ENCODE measurements at regions not wholly inside any gene's neighbourhood (a gene's known extent, or its start where the extent isn't known, plus 50 kb on each side); places are given as distances from the start of the nearest gene placed in this dataset.

GRCh38 chr21:39107739-39108138 lies 75.5 kb downstream of the PSMG1 start:
- no peak for TF ChIP-seq EZH2phosphoT487 (IDR thresholded peaks at IDR 0.05; ENCODE audit: borderline replicate concordance, low read length)
- no peak for TF ChIP-seq CTCF (IDR thresholded peaks at IDR 0.05; ENCODE audit: low read depth, low read length, poor library complexity, severe bottlenecking)
